GM18517 (cell line): ENCODE measurements at regions not wholly inside any gene's neighbourhood (a gene's known extent, or its start where the extent isn't known, plus 50 kb on each side); places are given as distances from the start of the nearest gene placed in this dataset.
"Not testable (repeated sequence)": the region's sequence is repeated elsewhere in the genome, so short reads cannot be mapped to it uniquely, and the experiment has no call there.

Experiments used
- ATAC-seq: cut with Tn5 transposase; IDR thresholded peaks from one replicate; pipeline ENCODE4 v1.9.1; 2021; ENCODE audit warnings: mild to moderate bottlenecking, moderate library complexity; ENCODE audit not compliant: unreplicated experiment

- ATAC-seq: no peak
Measured at GRCh38 chr11:96760306-96760705, 370.5 kb downstream of the JRKL start.

- ATAC-seq: no peak
Measured at GRCh38 chr11:96760815-96761214, 371.0 kb downstream of the JRKL start.

- no peak for ATAC-seq
Measured at GRCh38 chr11:96761451-96761850, 371.6 kb downstream of the JRKL start.

GRCh38 chr11:96763244-96763643, 373.4 kb downstream of the JRKL start:
- no peak for ATAC-seq

- no peak for ATAC-seq
Measured at GRCh38 chr11:96778272-96778671, 388.5 kb downstream of the JRKL start.

- no peak for ATAC-seq
Measured at GRCh38 chr11:96779030-96779429, 389.2 kb downstream of the JRKL start.

GRCh38 chr11:96781082-96781481, 391.3 kb downstream of the JRKL start:
- ATAC-seq: no peak

- ATAC-seq: no peak
Measured at GRCh38 chr11:96782632-96783031, 392.8 kb downstream of the JRKL start.

- no peak for ATAC-seq
Measured at GRCh38 chr11:96783311-96783710, 393.5 kb downstream of the JRKL start.

- ATAC-seq: no peak
Measured at GRCh38 chr11:96785073-96785472, 395.3 kb downstream of the JRKL start.

- no peak for ATAC-seq
Measured at GRCh38 chr11:96794152-96794551, 404.3 kb downstream of the JRKL start.

- no peak for ATAC-seq
Measured at GRCh38 chr11:96798445-96798844, 408.6 kb downstream of the JRKL start.

- no peak for ATAC-seq
Measured at GRCh38 chr11:96815236-96815635, 425.4 kb downstream of the JRKL start.

GRCh38 chr11:96817482-96818399, 427.9 kb downstream of the JRKL start:
- no peak for ATAC-seq

- ATAC-seq: no peak
Measured at GRCh38 chr11:96827164-96827563, 437.4 kb downstream of the JRKL start.

GRCh38 chr11:96841792-96842191, 452.0 kb downstream of the JRKL start:
- ATAC-seq: no peak

GRCh38 chr11:96842731-96843130, 452.9 kb downstream of the JRKL start:
- no peak for ATAC-seq

GRCh38 chr11:96854425-96854824, 464.6 kb downstream of the JRKL start:
- no peak for ATAC-seq

- not testable (repeated sequence) for ATAC-seq
Measured at GRCh38 chr11:96861722-96862121, 471.9 kb downstream of the JRKL start.

GRCh38 chr11:96863520-96863919, 473.7 kb downstream of the JRKL start:
- no peak for ATAC-seq

- no peak for ATAC-seq
Measured at GRCh38 chr11:96865020-96865419, 475.2 kb downstream of the JRKL start.

GRCh38 chr11:96869207-96869606, 479.4 kb downstream of the JRKL start:
- no peak for ATAC-seq

GRCh38 chr11:96875712-96876111, 485.9 kb downstream of the JRKL start:
- ATAC-seq: no peak
